ELR (cell line): ENCODE measurements at regions not wholly inside any gene's neighbourhood (a gene's known extent, or its start where the extent isn't known, plus 50 kb on each side); places are given as distances from the start of the nearest gene placed in this dataset.

ENCODE experiments used
- DNase-seq: peaks from one replicate; pipeline ENCODE4 v3.0.0-alpha.2; 2015; ENCODE audit warnings: low read depth

DNA sequence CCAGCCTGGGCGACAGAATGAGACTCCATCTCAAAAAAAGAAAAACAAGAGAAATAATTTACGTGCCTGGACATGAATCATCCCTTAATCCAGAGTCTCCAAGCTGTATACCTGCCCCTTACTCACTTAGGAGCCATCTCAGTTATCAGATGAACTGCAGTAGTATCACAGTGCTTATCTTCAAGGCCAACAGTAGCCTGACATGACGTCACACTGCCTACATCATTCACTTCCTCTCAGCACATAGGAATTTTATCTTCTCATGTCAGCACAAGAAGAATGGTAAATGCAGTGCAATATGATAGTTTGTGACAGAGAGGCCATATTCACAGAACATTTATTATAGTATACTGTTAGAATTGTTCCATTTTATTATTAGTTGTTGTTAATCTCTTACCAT, 216.6 kb downstream of the SS18 start:
- DNase-seq: peak; percentile 4

DNA sequence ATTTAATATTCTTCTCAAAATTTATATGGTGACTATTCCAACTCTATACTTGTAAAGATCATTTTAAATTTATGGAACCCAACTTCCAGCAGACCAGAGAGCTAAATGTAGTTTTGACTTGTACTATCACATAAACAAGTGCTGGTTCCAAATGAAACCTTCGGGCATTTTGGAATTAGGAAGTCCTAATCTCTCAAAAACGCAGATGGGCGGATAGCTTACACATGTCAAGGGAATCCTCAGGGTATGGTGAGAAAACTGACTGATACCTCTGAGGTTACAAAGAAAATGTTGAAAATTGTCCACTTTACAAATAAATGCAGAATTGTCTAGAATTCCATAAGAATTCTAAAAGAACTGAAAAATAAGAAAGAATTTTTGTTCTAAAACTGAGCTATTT, 224.1 kb downstream of the SS18 start:
- DNase-seq: no peak

- no peak for DNase-seq
Measured at GRCh38 chr18:25862881-25863600, 227.4 kb downstream of the SS18 start.

DNA sequence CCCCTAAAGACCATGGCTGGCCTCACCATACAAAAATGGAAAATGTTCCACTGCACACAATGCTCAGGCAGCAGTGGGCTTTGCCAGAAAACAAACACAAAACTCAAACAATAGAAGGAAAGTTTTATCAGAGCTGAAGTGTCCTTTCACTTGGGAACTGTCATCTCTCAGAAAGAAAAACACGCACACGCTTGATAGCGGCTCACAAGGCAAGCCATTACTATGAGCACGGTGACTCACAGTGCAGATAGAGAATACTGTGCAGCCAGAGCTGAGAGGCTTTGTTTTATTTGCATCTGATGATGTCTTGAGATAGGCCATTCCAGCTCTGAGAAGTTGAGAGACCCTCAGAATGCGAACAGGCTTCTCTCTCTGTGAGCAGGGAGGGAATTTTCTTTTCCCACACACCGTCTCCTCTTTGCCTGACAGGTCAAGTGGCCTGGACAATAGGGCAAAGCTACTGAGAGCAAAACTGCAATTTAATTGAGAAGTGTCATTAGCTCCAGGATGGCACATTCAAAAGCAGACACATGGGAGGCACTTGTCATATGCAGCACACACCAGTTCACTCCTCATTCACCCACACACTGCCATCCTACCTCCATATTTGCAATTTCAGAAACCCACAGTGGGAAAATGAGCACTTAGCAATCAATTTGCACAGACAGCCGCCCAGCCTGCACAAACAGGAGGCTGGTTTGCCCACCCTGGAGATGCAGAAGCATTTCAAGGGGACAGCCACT, 236.6 kb downstream of the SS18 start:
- no peak for DNase-seq

DNA sequence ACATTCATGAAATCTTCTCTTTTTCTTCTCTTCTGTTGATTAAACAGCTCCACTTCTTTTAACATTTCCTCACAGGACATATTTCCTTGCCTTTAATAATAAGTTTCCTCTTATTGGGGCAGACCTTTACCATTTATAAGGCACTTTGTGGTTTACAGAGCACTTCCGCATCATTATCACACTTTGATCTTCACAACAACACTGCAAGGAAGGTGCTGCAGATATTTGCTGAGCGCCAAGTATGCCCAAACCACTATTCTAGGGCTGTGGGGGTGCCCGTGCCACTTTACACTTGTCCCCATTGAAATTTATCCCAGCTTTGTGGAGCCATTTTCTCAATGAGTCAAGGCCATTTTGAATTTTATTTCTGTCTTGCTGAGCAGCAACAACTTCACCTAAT, 246.6 kb downstream of the SS18 start:
- no peak for DNase-seq

DNA sequence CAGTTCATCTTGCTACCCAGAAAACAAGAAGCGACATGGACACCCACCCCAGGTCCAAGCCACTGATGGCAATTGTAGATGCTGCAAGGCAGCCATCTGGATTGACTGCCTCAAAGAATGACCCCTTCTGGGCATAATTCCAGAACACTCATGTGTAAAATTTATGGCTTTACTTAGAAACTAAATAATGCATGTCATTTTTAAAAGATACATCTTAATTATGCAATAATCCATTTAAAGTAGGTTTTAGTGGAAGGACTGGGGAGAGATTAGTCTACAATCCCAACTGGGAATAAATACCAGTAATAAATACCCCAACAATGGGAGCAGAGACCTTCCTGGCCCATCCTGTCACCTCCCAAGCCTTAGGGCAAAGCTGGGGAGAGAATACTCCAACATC, 247.7 kb downstream of the SS18 start:
- no peak for DNase-seq

DNA sequence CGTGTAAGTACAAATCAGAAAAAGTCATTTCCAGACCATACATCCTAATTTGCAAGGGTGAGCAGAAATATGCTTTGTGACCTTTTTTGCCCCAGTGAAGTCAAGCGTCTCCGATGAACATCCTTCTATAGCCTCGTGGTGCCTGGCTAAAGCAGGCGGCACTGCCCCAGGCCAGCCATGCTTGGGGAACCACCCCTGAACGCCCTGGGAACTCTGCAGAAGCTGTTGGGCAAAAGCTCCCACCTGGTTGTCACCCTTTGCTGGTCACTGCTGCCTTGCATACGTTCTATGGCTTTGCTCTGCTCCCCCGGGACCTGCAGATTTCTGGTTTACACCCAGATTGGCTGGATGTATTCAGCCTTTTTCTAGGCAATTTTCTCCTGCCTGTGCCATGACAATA, 256.4 kb downstream of the SS18 start:
- no peak for DNase-seq

GRCh38 chr18:25832001-25832604, 258.3 kb downstream of the SS18 start:
- DNase-seq: peak; percentile 70

DNA sequence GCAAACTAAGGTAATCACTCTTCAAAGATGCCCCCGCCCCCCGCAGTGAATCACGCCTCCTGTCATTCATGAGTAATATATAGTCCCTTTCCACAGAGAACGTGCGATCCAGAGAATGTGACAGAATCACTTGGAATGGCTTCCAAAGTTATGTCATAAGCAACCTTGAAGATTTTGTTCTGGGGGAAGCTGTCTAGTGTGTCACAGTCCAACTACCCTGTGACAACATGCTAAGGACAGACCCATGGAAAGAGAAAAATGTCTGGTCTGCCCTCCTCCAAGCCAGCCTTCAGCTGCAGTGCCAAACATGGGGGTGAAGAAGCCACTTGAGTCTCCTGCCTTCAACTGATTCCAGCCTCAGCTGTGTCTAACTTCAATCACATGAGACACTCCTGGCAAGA, 259.1 kb downstream of the SS18 start:
- peak; percentile 37 for DNase-seq

DNA sequence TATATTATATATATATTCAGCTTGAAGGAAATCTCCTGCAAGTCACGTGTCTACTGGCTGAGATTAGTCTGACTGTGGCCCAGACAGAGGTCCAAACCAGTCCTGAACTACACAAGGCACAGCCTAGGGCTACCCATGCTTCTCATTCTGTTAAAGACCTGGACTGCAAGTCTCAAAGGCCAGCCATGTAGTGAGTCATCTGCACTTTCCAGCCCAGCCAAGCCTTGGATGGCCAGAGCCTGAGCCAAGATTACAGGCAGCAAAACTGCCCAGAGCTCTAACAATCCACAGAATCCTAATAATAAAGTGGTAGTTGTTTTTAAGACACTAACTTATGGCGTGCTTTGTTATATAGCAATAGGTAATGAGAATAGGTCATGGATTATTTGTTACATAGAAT, 259.6 kb downstream of the SS18 start:
- peak; percentile 78 for DNase-seq

DNA sequence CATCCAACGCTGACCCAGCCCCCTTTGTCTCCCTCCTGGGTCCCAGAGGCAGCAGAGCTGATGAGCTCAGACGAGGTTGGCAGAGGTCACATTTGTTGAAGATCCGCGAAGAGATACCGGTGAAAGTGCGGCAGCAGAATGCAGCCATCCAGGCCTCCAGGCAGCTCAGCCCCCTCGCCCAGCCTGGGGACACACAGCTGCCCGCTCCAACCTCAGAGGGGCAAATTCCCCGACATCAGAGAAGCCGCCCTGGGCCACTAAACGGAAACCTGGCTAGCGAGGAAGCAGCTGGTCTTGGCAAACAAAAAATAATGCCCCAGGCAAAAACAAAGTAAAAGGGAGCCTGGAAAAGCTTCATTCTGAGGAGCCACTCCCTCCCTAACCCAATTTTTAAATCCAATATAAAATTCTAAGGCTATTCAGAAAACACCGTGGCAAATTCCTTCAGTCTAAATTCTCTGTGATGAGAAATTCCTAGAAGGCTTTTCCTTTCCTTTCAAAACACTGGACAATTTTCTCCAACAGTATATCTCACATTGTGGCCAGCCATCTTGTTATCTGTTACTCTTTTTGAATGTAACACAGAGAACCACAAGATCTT, 262.4 kb downstream of the SS18 start:
- peak; percentile 32 for DNase-seq

- peak; percentile 45 for DNase-seq
Measured at GRCh38 chr18:25827228-25827627, 263.2 kb downstream of the SS18 start.

DNA sequence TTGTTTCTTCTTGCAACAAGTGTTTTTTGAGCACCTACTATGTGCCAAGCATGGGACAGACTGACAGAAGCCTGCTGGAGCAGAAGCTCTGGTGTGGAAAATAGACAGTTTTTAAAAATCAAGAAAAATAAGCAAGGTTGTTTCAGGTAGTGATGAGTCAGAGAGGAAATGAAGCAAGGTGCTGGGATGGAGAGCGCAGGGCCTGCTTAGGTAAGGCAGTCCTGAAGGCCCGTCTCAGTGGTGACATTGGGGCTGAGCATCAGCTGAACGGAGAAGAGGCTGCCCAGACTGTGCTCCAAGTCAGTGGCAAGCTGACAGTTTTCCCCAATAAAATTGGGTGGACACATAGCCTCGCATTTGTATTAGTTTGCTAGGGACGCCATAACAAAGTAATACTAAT, 263.6 kb downstream of the SS18 start:
- DNase-seq: no peak

GRCh38 chr18:25825979-25826776, 264.2 kb downstream of the SS18 start:
- DNase-seq: no peak

GRCh38 chr18:25825056-25825455, 265.4 kb downstream of the SS18 start:
- DNase-seq: no peak

DNA sequence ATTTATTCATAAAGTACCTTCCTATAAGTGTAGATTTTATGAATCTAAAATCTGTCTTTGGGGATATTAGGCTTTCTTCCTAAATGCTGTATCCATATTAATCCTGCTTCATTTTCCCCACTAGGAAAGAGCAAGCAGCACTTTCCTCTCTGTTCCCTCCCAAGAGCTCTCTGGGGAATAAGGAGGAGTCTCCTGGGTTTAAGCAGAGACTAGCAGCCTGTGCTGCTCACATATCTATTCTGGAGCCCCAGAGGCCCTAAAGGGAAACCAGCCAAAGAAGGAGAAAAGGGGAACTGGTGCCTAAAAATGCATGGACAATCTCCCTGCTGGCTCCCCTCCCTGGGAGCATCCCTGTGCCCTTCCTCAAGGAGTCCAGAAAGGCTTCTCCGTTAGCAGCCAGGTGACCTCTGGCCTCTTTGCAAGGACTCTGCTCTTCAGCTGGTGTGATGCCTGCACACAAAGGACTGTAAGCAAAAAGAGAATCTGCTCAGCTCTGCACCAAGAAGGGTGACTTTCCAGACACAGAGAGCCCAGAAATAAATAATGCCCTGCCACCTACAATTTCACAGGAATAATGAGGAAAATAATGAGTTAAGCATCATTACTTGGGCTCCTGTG, 270.6 kb downstream of the SS18 start:
- no peak for DNase-seq

DNA sequence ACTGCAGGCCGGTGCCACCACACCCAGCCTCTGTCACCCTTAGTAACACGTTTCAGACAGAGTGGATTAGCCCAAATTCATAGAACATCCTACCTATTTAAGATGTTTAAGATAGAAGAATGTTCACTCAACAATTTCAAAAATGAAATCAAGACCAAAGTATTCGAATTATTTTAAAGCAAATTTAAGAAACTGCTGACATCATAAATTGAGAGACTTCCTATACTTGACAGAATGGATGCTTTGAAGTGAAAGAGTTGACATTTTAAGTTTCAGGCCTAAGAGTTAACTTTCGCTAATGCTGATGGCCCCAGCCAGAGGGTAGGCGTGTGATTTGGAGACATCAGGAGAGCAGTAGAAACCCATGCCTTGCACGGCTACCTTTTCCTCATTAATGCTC, 271.9 kb downstream of the SS18 start:
- DNase-seq: no peak

DNA sequence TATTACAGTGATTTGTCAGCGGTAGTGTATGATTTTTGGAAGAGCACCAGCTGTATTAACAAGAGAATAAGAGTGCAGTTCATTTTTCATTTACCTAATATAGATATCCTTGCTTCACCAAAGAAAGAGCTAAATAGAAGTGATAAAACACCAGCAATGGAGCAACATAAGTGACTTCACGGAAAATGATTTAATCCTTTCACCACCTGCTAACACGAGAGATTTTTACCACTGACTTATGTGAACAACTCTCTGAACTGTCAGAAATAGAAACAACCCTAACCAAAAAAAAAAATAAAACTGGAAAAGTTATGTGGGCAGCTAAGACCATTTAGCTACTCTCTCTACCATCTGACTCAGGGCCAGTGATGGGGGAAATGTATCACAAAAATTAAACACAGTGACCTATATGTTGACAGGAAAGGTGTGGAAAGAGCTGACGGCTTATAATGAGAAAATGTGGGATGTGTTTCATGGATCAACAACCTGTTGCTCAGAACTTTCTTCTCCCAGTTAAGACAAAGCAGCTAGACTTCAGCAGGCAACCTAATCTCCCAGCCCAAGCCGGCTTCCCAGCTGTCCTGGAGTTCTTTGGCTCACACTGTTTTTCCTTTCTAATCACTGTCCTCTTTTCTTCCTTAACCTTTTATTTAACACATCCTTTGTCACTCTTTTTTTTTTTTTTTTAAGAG, 272.7 kb downstream of the SS18 start:
- no peak for DNase-seq

DNA sequence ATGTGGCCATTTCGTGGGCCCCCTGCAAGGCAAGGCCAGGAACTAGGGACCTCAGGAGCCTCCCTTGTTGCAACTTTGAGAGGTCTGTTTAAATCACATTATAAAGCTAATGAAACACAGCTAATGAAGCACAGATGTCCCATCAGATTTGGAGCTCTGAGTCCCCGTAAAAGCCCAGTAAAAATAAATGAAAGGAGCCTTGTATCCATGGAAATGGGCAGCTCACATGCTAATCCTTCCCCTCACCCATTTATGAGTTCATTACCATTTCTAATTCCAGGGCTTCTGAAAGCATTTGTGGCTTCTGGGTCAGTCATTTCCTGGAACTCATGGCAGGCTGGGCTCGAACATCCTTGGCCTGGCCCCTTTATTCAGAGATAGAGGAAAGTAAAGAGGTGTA, 274.8 kb downstream of the SS18 start:
- DNase-seq: no peak

DNA sequence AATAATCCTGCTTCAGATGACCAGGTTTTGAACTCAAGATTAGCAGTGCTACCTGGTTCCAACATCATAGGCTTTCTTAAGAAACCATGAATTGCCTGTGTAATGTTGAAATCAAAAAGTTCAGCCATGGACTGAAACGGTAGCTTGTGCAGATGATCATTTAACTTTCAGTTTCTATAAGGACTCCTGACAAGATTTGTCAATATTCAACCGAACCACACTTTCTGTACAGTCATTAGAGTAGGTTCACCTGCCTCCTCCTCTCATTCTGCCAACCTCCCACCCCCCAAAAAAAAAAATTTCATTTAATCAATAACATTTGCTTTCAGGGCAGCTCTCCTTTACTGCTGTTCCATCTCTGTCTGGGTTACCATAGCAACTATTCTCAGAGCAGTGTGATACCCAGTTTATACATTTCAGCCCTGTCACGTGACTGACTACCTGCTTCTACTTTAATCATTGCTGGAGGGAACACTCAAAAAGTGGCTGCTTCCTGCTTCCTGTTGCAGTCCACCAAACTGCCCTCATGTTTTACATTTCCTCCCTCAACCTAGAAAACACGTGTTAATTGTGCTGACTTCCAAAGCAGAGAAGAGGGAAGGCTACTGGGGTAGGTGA, 275.5 kb downstream of the SS18 start:
- DNase-seq: no peak

DNA sequence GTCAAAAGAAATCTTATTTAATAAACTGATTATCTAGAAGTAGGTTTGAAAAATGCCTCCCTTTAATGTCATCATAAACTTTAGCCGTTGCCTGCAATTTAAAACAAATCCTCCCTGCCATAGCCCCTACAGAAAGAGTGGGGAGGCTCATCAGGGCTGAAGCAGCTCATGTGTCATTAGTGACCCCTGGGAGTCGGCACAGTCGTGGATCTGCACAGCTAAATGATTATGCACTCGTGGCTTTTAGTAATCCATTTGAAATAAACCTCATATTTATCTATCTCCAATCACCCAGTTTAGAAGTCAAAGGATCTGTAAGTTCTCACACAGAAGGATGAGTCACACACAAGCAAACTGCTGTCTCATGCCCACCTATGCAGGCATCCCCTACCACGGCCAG, 277.3 kb downstream of the SS18 start:
- peak; percentile 26 for DNase-seq
